ENCODE measurements at regions not wholly inside any gene's neighbourhood (a gene's known extent, or its start where the extent isn't known, plus 50 kb on each side); places are given as distances from the start of the nearest gene placed in this dataset.

DNA sequence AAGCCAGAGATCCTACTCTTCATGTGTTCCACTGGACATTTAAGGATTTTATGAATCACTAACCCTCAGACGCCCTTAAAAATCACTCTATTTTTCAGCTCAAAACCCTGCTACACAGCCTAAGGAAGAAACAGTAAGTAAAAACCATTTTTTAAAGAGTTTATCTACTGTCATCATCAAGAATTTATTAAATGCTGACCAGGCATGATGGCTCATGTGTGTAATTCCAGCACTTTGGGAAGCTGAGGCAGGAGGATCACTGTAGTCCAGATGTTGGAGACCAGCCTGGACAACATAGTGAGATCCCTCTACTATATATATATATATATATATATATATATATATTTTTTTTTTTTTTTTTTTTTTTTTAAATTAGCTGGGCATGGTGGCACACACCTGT, 124.2 kb upstream of the ID4 start:
- BruUV-seq (replicated peaks): no TSS peak
- H4K8ac ChIP-seq (ENCODE audit: low read depth in 2 of 2, low read length in 2 of 2): no peak overlapping the region
- no peak overlapping the region for H3K4ac ChIP-seq (ENCODE audit: low read depth, low read length)
- H3K23ac ChIP-seq (ENCODE audit: low read depth, low read length): no peak overlapping the region
- H3K4me2 ChIP-seq (ENCODE audit: low read depth, low read length): no peak overlapping the region
- no peaks in the 10 kb centered on the region for H4K20me1 ChIP-seq (ENCODE audit: insufficient read depth, low read length)
- no peak overlapping the region for H2BK20ac ChIP-seq (ENCODE audit: low read depth, low read length)
- CTCF ChIA-PET: no interaction called here
- H3K9me1 ChIP-seq (ENCODE audit: insufficient read depth, low read length): no peaks in the 10 kb centered on the region
- H2AK9ac ChIP-seq (replicated peaks; ENCODE audit: low read depth, low read length, poor library complexity): no peak overlapping the region
- H3K9ac ChIP-seq (ENCODE audit: low read depth, low read length): no peak overlapping the region
- H2BK120ac ChIP-seq (ENCODE audit: low read depth, low read length): no peak overlapping the region
- no peak overlapping the region for H3K56ac ChIP-seq (ENCODE audit: extremely low read depth, insufficient read depth, low read length)
- no peak overlapping the region for H3K14ac ChIP-seq (replicated peaks; ENCODE audit: low read depth, low read length)
- POLR2A ChIA-PET (ENCODE audit: unreplicated experiment): no interaction called here
- H3K36me3 ChIP-seq (ENCODE audit: control insufficient read depth, insufficient read depth, low read length): no peaks in the 10 kb centered on the region
- no peak overlapping the region for H2AK5ac ChIP-seq (ENCODE audit: low read depth, low read length)
- no peak overlapping the region for H3K4me3 ChIP-seq (ENCODE audit: insufficient read depth, low read depth, low read length)
- H4K5ac ChIP-seq (ENCODE audit: low read depth, low read length): no peak overlapping the region
- in situ Hi-C loops (cut with MboI; ENCODE audit: low sequenced_read_pairs): no loop called here
- no CpG with 5 or more reads among the region's 1 CpG for WGBS, 2 experiments (ENCODE audit: extremely low coverage in 2 of 2, insufficient read length in 1 of 2)
- H4K91ac ChIP-seq (ENCODE audit: insufficient read depth, low read depth, low read length): no peak overlapping the region
- no peak overlapping the region for H3K18ac ChIP-seq (ENCODE audit: low read depth, low read length)
- no peak overlapping the region for H3K27ac ChIP-seq (ENCODE audit: insufficient read depth, low read length)
- H3K4me1 ChIP-seq (ENCODE audit: control insufficient read depth, insufficient read depth, low read length): no peaks in the 10 kb centered on the region
- H2AFZ ChIP-seq (replicated peaks; ENCODE audit: low read length, poor library complexity): no peak overlapping the region
- no peak for DNase-seq
- ATAC-seq (ENCODE audit: low read depth): no peak
- no peaks in the 10 kb centered on the region for H3K79me1 ChIP-seq (ENCODE audit: low read depth in 1 of 2, low read length in 2 of 2)
- no peaks in the 10 kb centered on the region for H3K9me3 ChIP-seq (ENCODE audit: control insufficient read depth, insufficient read depth, low read length)
- TF ChIP-seq NFE2L2 (IDR thresholded peaks at IDR 0.05; ENCODE audit: low read depth, low read length) (no peak), RCOR1 (IDR thresholded peaks at IDR 0.05; ENCODE audit: insufficient replicate concordance, low read length) (no peak), MAFK (IDR thresholded peaks at IDR 0.05; ENCODE audit: low read depth, low read length) (peak; percentile 47), RFX5 (IDR thresholded peaks at IDR 0.05; ENCODE audit: low read depth, low read length) (no peak), RAD21 (IDR thresholded peaks at IDR 0.05; ENCODE audit: low read length) (no peak), POLR2A (IDR thresholded peaks at IDR 0.05; ENCODE audit: low read depth, low read length) (no peak), SMC3 (IDR thresholded peaks at IDR 0.05; ENCODE audit: low read depth, low read length) (no peak), MXI1 (IDR thresholded peaks at IDR 0.05; ENCODE audit: borderline replicate concordance, low read depth, low read length) (no peak)
- TF ChIP-seq, protein P1, sequence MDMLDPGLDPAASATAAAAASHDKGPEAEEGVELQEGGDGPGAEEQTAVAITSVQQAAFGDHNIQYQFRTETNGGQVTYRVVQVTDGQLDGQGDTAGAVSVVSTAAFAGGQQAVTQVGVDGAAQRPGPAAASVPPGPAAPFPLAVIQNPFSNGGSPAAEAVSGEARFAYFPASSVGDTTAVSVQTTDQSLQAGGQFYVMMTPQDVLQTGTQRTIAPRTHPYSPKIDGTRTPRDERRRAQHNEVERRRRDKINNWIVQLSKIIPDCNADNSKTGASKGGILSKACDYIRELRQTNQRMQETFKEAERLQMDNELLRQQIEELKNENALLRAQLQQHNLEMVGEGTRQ (IDR thresholded peaks at IDR 0.05; ENCODE audit: low read depth, low read length): no peak
- no peak overlapping the region for H2BK5ac ChIP-seq (ENCODE audit: low read depth, low read length, poor library complexity, severe bottlenecking)
- no peak overlapping the region for H2BK15ac ChIP-seq (ENCODE audit: low read depth, low read length)
- intact Hi-C loops (cut with micrococcal nuclease): no loop called here
- H3K27me3 ChIP-seq (ENCODE audit: control insufficient read depth, insufficient read depth, low read length): no peaks in the 10 kb centered on the region
- dilution Hi-C loops (cut with HindIII; ENCODE audit: low sequenced_read_pairs, unreplicated experiment): no loop called here

Measured in IMR-90 (cell line).